ENCODE measurements at regions not wholly inside any gene's neighbourhood (a gene's known extent, or its start where the extent isn't known, plus 50 kb on each side); places are given as distances from the start of the nearest gene placed in this dataset.

DNA sequence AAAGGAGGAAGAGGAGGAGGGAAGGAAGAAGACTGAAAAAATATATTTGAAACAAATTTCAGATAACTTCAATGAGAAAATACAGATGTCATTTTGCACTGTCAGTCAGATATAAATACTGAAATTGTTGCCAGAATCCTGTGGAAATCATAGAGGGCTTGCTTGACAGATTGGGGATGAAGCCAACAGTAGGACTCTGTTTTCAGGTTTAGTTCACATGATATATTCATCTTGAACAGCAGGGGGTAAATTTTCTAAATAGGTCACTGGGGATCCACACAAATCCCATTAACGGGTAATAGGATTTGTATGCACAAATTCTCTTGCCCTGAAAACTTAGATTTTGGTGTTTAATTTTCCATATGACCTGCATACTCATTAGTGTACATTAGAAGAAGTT is 103.3 kb upstream of the PCDH18 start:
- H4K20me1 ChIP-seq (ENCODE audit: insufficient read depth) = no peaks in the 10 kb centered on the region
- no peaks in the 10 kb centered on the region for H3F3A ChIP-seq (replicated peaks; ENCODE audit: insufficient read depth)
- peaks cover 0 to 3% of the 10 kb centered on the region in 2 experiments; a peak in 1 of 4 replicates for H3K4me1 ChIP-seq (ENCODE audit: control insufficient read depth in 1 of 2, insufficient read depth in 2 of 2, low read depth in 1 of 2, low read length in 1 of 2)
- peak; percentile 16 for DNase-seq
- no peaks in the 10 kb centered on the region for H3K79me2 ChIP-seq (ENCODE audit: insufficient read depth)
- no peaks in the 10 kb centered on the region for H3K27me3 ChIP-seq (ENCODE audit: insufficient read depth)
- H3K4me3 ChIP-seq (ENCODE audit: low read depth in 2 of 2, low read length in 1 of 2) = no peak overlapping the region
- no peak overlapping the region for H3K9ac ChIP-seq
- TF ChIP-seq NFIC (IDR thresholded peaks at IDR 0.05; ENCODE audit: borderline replicate concordance) (no peak), TEAD4 (IDR thresholded peaks at IDR 0.05; ENCODE audit: borderline replicate concordance, insufficient read depth) (no peak), MXI1 (IDR thresholded peaks at IDR 0.05; ENCODE audit: low read depth, low read length) (no peak), JUND (IDR thresholded peaks at IDR 0.05) (no peak), ELF1 (IDR thresholded peaks at IDR 0.05) (no peak), RCOR1 (IDR thresholded peaks at IDR 0.05; ENCODE audit: low read length) (no peak), MEF2A (IDR thresholded peaks at IDR 0.05; ENCODE audit: borderline replicate concordance, low read depth) (no peak), SIN3A (IDR thresholded peaks at IDR 0.05; ENCODE audit: borderline replicate concordance, low read depth, low read length) (no peak), POLR2AphosphoS5 (IDR thresholded peaks at IDR 0.05; ENCODE audit: low read depth, low read length) (no peak), RFX5 (IDR thresholded peaks at IDR 0.05; ENCODE audit: low read length) (no peak), TCF12 (IDR thresholded peaks at IDR 0.05) (no peak), GATA2 (CRISPR knock-in tag; IDR thresholded peaks at IDR 0.05) (no peak), RXRA (IDR thresholded peaks at IDR 0.05; ENCODE audit: borderline replicate concordance, low read depth) (no peak), EP300 (IDR thresholded peaks at IDR 0.05; ENCODE audit: borderline replicate concordance in 1 of 2, low read depth in 1 of 2, low read length in 1 of 2) (no peak)
- TF ChIP-seq, protein P1, sequence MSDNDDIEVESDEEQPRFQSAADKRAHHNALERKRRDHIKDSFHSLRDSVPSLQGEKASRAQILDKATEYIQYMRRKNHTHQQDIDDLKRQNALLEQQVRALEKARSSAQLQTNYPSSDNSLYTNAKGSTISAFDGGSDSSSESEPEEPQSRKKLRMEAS (IDR thresholded peaks at IDR 0.05; ENCODE audit: low read depth) = no peak
- TF ChIP-seq, protein P2, sequence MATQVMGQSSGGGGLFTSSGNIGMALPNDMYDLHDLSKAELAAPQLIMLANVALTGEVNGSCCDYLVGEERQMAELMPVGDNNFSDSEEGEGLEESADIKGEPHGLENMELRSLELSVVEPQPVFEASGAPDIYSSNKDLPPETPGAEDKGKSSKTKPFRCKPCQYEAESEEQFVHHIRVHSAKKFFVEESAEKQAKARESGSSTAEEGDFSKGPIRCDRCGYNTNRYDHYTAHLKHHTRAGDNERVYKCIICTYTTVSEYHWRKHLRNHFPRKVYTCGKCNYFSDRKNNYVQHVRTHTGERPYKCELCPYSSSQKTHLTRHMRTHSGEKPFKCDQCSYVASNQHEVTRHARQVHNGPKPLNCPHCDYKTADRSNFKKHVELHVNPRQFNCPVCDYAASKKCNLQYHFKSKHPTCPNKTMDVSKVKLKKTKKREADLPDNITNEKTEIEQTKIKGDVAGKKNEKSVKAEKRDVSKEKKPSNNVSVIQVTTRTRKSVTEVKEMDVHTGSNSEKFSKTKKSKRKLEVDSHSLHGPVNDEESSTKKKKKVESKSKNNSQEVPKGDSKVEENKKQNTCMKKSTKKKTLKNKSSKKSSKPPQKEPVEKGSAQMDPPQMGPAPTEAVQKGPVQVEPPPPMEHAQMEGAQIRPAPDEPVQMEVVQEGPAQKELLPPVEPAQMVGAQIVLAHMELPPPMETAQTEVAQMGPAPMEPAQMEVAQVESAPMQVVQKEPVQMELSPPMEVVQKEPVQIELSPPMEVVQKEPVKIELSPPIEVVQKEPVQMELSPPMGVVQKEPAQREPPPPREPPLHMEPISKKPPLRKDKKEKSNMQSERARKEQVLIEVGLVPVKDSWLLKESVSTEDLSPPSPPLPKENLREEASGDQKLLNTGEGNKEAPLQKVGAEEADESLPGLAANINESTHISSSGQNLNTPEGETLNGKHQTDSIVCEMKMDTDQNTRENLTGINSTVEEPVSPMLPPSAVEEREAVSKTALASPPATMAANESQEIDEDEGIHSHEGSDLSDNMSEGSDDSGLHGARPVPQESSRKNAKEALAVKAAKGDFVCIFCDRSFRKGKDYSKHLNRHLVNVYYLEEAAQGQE (IDR thresholded peaks at IDR 0.05; ENCODE audit: low read depth, low read length) = no peak
- TF ChIP-seq, protein P3, sequence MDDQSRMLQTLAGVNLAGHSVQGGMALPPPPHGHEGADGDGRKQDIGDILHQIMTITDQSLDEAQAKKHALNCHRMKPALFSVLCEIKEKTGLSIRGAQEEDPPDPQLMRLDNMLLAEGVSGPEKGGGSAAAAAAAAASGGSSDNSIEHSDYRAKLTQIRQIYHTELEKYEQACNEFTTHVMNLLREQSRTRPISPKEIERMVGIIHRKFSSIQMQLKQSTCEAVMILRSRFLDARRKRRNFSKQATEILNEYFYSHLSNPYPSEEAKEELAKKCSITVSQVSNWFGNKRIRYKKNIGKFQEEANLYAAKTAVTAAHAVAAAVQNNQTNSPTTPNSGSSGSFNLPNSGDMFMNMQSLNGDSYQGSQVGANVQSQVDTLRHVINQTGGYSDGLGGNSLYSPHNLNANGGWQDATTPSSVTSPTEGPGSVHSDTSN (IDR thresholded peaks at IDR 0.05) = no peak
- TF ChIP-seq, protein P4, sequence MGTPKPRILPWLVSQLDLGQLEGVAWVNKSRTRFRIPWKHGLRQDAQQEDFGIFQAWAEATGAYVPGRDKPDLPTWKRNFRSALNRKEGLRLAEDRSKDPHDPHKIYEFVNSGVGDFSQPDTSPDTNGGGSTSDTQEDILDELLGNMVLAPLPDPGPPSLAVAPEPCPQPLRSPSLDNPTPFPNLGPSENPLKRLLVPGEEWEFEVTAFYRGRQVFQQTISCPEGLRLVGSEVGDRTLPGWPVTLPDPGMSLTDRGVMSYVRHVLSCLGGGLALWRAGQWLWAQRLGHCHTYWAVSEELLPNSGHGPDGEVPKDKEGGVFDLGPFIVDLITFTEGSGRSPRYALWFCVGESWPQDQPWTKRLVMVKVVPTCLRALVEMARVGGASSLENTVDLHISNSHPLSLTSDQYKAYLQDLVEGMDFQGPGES (IDR thresholded peaks at IDR 0.05; ENCODE audit: low read depth, low read length) = no peak
- POLR2A ChIA-PET = no interaction called here
- H3K27ac ChIP-seq (ENCODE audit: low read depth in 2 of 2, low read length in 1 of 2) = peak overlapping the region in 1 of 2 experiments; percentile 22; a peak in 1 of 4 replicates
- no peaks in the 10 kb centered on the region for H3K9me3 ChIP-seq
- peak overlapping the region; percentile 58; the same call in 1 of the 2 replicates for H2AFZ ChIP-seq (ENCODE audit: low read depth)
- CTCF ChIA-PET = interaction anchor here (1.6 kb wide), 1 partner anchor 158 kb away, joined by 3 read pairs; no protein-coding TSS in a partner anchor
- H3K36me3 ChIP-seq (replicated peaks in 1 of 2; ENCODE audit: control insufficient read depth in 1 of 2, insufficient read depth in 2 of 2, low read length in 1 of 2) = no peaks in the 10 kb centered on the region
- no peaks in the 10 kb centered on the region for H3K9me2 ChIP-seq
- WGBS (ENCODE audit: low lambda C conversion rate) = 58% methylated on average over 1 of the region's 1 CpG
- H3K4me2 ChIP-seq = no peak overlapping the region
